Neural progenitor cell (in vitro differentiated cells): ENCODE measurements at regions not wholly inside any gene's neighbourhood (a gene's known extent, or its start where the extent isn't known, plus 50 kb on each side); places are given as distances from the start of the nearest gene placed in this dataset.

ENCODE experiments used
- DNase-seq: peaks from one replicate; pipeline ENCODE4 v3.0.0-alpha.2; 2016; ENCODE audit warnings: low spot score
- H2AFZ ChIP-seq: fragments of 200-600 bp; sonication (generic); replicated peaks from 2 replicates; pipeline ENCODE4 v1.6.1; 2016; ENCODE audit warnings: antibody characterized with exemption
- H3F3A ChIP-seq: fragments of 200-600 bp; sonication (generic); 2 replicates; pipeline ENCODE4 v1.6.1; 2016; ENCODE audit warnings: antibody characterized with exemption, low read depth
- H3K27ac ChIP-seq: fragments of 200-600 bp; sonication (generic); 2 replicates; pipeline ENCODE4 v1.5.1; 2016; ENCODE audit warnings: mild to moderate bottlenecking
- H3K27me3 ChIP-seq: fragments of 200-600 bp; sonication (generic); 2 replicates; pipeline ENCODE4 v1.6.1; 2016; ENCODE audit warnings: mild to moderate bottlenecking, moderate library complexity
- H3K36me3 ChIP-seq: fragments of 200-600 bp; sonication (generic); 2 replicates; pipeline ENCODE4 v1.5.1; 2016
- H3K4me1 ChIP-seq: fragments of 200-600 bp; sonication (generic); 2 replicates; pipeline ENCODE4 v1.6.1; 2016; ENCODE audit warnings: mixed run types
- H3K4me2 ChIP-seq: fragments of 200-600 bp; sonication (generic); 2 replicates; pipeline ENCODE4 v1.6.1; 2016
- H3K4me3 ChIP-seq: fragments of 200-600 bp; sonication (generic); 2 replicates; pipeline ENCODE4 v1.5.1; 2016
- H3K79me2 ChIP-seq: fragments of 200-600 bp; sonication (generic); 2 replicates; pipeline ENCODE4 v1.6.1; 2016; ENCODE audit warnings: low read depth
- H3K9ac ChIP-seq: fragments of 200-600 bp; sonication (generic); 2 replicates; pipeline ENCODE4 v1.6.1; 2016
- H3K9me3 ChIP-seq: fragments of 200-600 bp; sonication (generic); 2 replicates; pipeline ENCODE4 v1.5.1; 2016; ENCODE audit warnings: low read depth
- H4K20me1 ChIP-seq: fragments of 200-600 bp; sonication (generic); 2 replicates; pipeline ENCODE4 v1.6.1; 2016; ENCODE audit warnings: low read depth
- H3K27ac Mint-ChIP-seq: 3 replicates; pipeline ENCODE4 v1.8.0; 2021; ENCODE audit warnings: mixed read lengths
- H3K27me3 Mint-ChIP-seq: 2 replicates; pipeline ENCODE4 v1.8.0; 2022; ENCODE audit warnings: low read depth, mild to moderate bottlenecking, inconsistent platforms, moderate library complexity, mixed read lengths; ENCODE audit not compliant: insufficient read depth
- H3K36me3 Mint-ChIP-seq: 3 replicates; pipeline ENCODE4 v1.8.0; 2021; ENCODE audit warnings: mixed read lengths
- H3K4me1 Mint-ChIP-seq: 3 replicates; pipeline ENCODE4 v1.8.0; 2021; ENCODE audit warnings: mixed read lengths
- H3K4me3 Mint-ChIP-seq: 3 replicates; pipeline ENCODE4 v1.8.0; 2021; ENCODE audit warnings: mild to moderate bottlenecking, moderate library complexity, mixed read lengths
- H3K9me3 Mint-ChIP-seq: 3 replicates; pipeline ENCODE4 v1.8.0; 2020; ENCODE audit warnings: mixed read lengths
- CTCF ChIP-seq: fragments of 200-600 bp; sonication (generic); IDR thresholded peaks from 2 replicates; pipeline ENCODE4 v1.5.1; 2017; ENCODE audit warnings: antibody characterized with exemption, mild to moderate bottlenecking
- EZH2 ChIP-seq: fragments of 200-600 bp; sonication (generic); IDR thresholded peaks from 2 replicates; pipeline ENCODE4 v1.6.1; 2017; ENCODE audit warnings: antibody characterized with exemption, mild to moderate bottlenecking, moderate library complexity
- EZH2phosphoT487 ChIP-seq: fragments of 200-600 bp; sonication (generic); IDR thresholded peaks from 2 replicates; pipeline ENCODE4 v1.6.1; 2017; ENCODE audit warnings: antibody characterized with exemption

- H3K4me1 ChIP-seq, result no peaks in the 10 kb centered on the region
- Mint-ChIP-seq H3K9me3 (peaks cover 30% of the 10 kb centered on the region), H3K4me1 (no peaks in the 10 kb centered on the region), H3K27me3 (peaks cover 6% of the 10 kb centered on the region), H3K4me3 (no peak overlapping the region), H3K27ac (no peak overlapping the region), H3K36me3 (no peaks in the 10 kb centered on the region)
- H4K20me1 ChIP-seq, result no peaks in the 10 kb centered on the region
- H3K4me3 ChIP-seq, result no peak overlapping the region
- no peak overlapping the region for H3K9ac ChIP-seq
- no peaks in the 10 kb centered on the region for H3F3A ChIP-seq
- no peak for TF ChIP-seq EZH2
- no peak for TF ChIP-seq EZH2phosphoT487
- H3K4me2 ChIP-seq, result no peak overlapping the region
- peaks cover 2% of the 10 kb centered on the region for H3K9me3 ChIP-seq
- no peak for DNase-seq
- peaks cover 3% of the 10 kb centered on the region for H3K36me3 ChIP-seq
- no peaks in the 10 kb centered on the region for H3K79me2 ChIP-seq
- H3K27ac ChIP-seq, result no peak overlapping the region
- no peaks in the 10 kb centered on the region for H3K27me3 ChIP-seq
- H2AFZ ChIP-seq, result no peak overlapping the region
Measured at GRCh38 chr16:35363510-35363909, 1904.1 kb downstream of the TP53TG3F start.

- no peaks in the 10 kb centered on the region for H3F3A ChIP-seq
- no peaks in the 10 kb centered on the region for H4K20me1 ChIP-seq
- H3K79me2 ChIP-seq, result no peaks in the 10 kb centered on the region
- peaks cover 33% of the 10 kb centered on the region for H3K9me3 Mint-ChIP-seq
- H2AFZ ChIP-seq, result no peak overlapping the region
- TF ChIP-seq EZH2 (no peak), CTCF (no peak), EZH2phosphoT487 (no peak)
- peaks cover 6% of the 10 kb centered on the region for H3K27me3 Mint-ChIP-seq
- DNase-seq, result no peak
- H3K4me3 ChIP-seq, result no peak overlapping the region
- H3K9me3 ChIP-seq, result peaks cover 5% of the 10 kb centered on the region
- H3K36me3 ChIP-seq, result peaks cover 3% of the 10 kb centered on the region
- no peaks in the 10 kb centered on the region for H3K36me3 Mint-ChIP-seq
- H3K27me3 ChIP-seq, result no peaks in the 10 kb centered on the region
- H3K4me1 Mint-ChIP-seq, result no peaks in the 10 kb centered on the region
- H3K4me2 ChIP-seq, result no peak overlapping the region
- no peak overlapping the region for H3K27ac Mint-ChIP-seq
- no peak overlapping the region for H3K4me3 Mint-ChIP-seq
- no peak overlapping the region for H3K27ac ChIP-seq
- no peaks in the 10 kb centered on the region for H3K4me1 ChIP-seq
- no peak overlapping the region for H3K9ac ChIP-seq
Measured at GRCh38 chr16:35364263-35364662, 1904.9 kb downstream of the TP53TG3F start.

GRCh38 chr16:35365675-35366074 is 1906.3 kb downstream of the TP53TG3F start:
- H3K9me3 ChIP-seq, result peaks cover 13% of the 10 kb centered on the region
- H3K4me1 ChIP-seq, result no peaks in the 10 kb centered on the region
- H3K27ac Mint-ChIP-seq, result no peak overlapping the region
- no peak overlapping the region for H2AFZ ChIP-seq
- no peaks in the 10 kb centered on the region for H3K27me3 ChIP-seq
- H3K4me3 ChIP-seq, result no peak overlapping the region
- H3K27me3 Mint-ChIP-seq, result peaks cover 6% of the 10 kb centered on the region
- no peak for DNase-seq
- no peaks in the 10 kb centered on the region for H3F3A ChIP-seq
- no peaks in the 10 kb centered on the region for H3K36me3 ChIP-seq
- no peak overlapping the region for H3K9ac ChIP-seq
- H3K27ac ChIP-seq, result no peak overlapping the region
- H3K4me1 Mint-ChIP-seq, result no peaks in the 10 kb centered on the region
- no peaks in the 10 kb centered on the region for H4K20me1 ChIP-seq
- H3K4me3 Mint-ChIP-seq, result no peak overlapping the region
- no peak overlapping the region for H3K4me2 ChIP-seq
- TF ChIP-seq CTCF (no peak), EZH2 (no peak), EZH2phosphoT487 (no peak)
- H3K79me2 ChIP-seq, result no peaks in the 10 kb centered on the region
- H3K36me3 Mint-ChIP-seq, result no peaks in the 10 kb centered on the region
- peaks cover 42% of the 10 kb centered on the region for H3K9me3 Mint-ChIP-seq

- Mint-ChIP-seq H3K4me3 (no peak overlapping the region), H3K27me3 (no peaks in the 10 kb centered on the region), H3K36me3 (no peaks in the 10 kb centered on the region), H3K9me3 (peaks cover 40% of the 10 kb centered on the region), H3K27ac (no peak overlapping the region), H3K4me1 (no peaks in the 10 kb centered on the region)
- DNase-seq, result no peak
- Histone ChIP-seq H3K79me2 (no peaks in the 10 kb centered on the region), H3K27ac (no peak overlapping the region), H3K4me3 (no peak overlapping the region), H3K36me3 (no peaks in the 10 kb centered on the region), H4K20me1 (no peaks in the 10 kb centered on the region), H3K27me3 (no peaks in the 10 kb centered on the region), H2AFZ (no peak overlapping the region), H3K9me3 (peaks cover 33% of the 10 kb centered on the region), H3K9ac (no peak overlapping the region), H3K4me2 (no peak overlapping the region), H3K4me1 (no peaks in the 10 kb centered on the region), H3F3A (no peaks in the 10 kb centered on the region)
- TF ChIP-seq EZH2phosphoT487 (no peak), EZH2 (no peak), CTCF (no peak)
Measured at GRCh38 chr16:35370617-35371016, 1911.2 kb downstream of the TP53TG3F start.
